ENCODE measurements at regions not wholly inside any gene's neighbourhood (a gene's known extent, or its start where the extent isn't known, plus 50 kb on each side); places are given as distances from the start of the nearest gene placed in this dataset.
A peak's percentile ranks its signal among the peaks of the same experiment; 100 is the strongest.

DNA sequence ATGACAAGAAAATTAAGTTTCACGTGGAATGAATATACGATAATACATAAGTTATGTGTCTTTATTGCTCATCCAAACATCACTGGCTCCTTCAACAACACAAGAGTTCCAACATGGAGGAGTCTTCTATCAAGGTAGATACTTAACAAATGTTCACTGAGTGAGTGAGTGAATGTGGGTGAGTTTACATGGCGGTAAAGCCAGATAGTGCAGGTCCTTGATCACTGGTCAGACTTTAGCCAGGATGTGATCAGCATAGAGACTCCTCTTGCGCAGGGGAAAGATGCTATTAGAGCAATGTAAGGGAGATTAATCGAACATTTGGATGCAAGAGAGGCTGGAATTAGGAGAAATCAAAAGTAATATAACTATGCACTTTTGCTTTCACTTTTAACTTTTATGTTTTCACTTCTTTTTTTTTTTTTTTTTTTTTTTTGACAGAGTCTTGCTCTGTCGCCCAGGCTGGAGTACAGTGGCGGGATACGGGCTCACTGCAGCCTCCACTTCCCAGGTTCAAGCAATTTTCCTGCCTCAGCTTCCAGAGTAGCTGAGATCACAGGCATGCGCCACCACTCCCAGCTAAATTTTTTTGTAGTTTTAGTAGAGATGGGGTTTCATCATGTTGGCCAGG, 249.0 kb upstream of the ID2 start:
- no peak for DNase-seq (ENCODE audit: low read depth)

DNA sequence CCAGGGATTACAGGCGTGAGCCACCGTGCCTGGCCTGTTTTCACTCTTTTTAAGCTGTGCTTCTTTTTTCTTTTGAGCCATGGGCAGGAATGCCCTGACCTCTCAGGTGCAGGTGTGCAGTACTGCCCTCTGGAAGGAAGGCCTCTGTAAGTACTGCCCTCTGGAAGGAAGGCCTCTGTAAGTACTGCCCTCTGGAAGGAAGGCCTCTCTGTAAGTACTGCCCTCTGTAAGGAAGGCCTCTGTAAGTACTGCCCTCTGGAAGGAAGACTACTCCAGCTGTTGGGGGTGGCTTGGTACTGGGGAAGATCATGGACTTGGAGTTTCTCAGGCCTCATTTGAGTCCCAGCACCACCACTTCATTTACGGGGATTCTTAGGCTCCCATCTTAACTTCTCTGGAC, 248.5 kb upstream of the ID2 start:
- no peak for DNase-seq (ENCODE audit: low read depth)

DNA sequence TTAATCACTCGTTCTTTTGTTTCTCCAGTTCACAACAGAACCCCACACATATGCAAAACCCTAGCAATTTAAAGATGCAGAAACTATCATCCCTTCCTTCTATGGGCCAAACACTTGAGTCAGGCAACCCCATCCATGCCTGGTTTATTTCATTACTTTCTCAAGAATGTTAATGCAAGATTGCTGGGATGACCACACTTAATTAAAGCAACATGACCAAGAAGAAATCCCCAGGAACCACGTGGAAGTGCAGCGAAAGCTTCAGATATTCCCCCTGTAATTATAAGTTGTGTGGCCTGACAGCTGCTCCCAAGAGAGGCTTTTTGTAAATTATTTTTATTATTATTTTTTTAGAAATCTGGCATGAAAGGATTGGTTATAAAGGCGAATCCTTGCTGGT, 246.2 kb upstream of the ID2 start:
- DNase-seq (ENCODE audit: low read depth): no peak

DNA sequence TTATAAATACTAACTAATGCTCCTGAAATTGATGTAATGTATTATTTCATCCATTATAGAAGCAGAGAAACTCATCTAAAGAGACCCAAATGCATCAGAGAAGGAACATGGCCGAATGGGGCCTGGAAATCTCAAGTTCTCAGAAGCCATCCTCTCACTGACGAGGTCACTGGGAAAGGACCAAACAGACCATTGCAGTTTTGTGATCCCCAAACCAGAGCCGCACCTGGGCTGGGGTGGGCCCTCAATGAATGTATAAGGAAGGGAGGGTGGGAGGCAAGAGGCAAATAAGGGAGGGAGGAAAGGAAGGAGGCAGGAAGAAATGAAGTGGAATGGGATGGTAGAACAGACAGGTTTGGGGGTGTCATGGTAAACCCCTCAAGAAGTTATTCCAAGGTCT, 245.3 kb upstream of the ID2 start:
- no peak for DNase-seq (ENCODE audit: low read depth)

DNA sequence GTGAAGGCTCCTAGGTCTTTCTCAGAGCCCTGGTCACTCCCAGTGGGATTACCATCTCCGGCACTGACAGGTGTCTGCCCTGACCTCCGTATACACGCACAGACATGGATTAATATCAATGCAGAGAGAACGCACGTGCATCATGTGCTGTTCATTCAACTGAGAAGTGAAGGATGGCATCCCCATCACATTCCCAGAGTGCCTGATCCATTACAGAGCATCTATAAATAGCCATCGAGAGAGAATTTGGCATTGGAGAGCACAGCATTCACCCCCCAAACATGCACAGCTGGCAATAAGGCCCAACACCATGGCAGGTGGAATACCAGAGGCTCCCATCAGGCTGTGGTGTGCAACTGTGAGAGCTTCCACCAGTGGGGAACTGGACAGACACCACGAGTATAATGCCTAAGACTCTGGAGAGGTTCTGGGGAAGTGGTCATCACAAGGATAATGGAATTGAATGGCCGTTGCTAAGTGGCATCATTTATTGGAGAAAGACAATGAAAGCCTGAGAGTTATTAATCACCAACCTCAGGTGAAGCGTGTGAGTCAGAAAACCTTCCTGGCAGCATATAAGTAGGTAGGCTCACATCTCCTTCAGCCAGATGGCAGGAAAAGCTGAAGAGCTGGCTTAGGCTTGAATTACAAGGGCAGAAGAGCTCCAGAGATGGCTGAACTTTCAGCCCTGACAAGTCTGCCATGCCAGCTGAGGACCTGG, 244.5 kb upstream of the ID2 start:
- no peak for DNase-seq (ENCODE audit: low read depth)

DNA sequence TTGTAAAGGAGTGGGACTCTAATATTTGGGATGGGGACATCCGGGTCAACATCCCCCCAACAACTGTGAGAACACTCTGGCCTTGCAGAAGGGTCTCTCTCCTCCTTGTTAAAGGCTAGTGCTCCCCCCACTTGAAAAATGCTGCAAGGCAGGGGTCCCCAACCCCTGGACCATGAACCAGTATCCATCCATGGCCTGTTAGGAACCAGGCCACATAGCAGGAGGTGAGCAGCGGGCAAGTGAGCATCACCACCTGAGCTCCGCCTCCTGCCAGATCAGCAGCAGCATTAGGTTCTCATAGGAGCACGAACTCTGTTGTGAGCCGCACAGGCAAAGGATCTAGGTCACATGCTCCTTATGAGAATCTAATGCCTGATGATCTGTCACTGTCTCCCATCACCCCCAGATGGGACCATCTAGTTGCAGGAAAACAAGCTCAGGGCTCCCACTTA, 243.9 kb upstream of the ID2 start:
- DNase-seq (ENCODE audit: low read depth): no peak

DNA sequence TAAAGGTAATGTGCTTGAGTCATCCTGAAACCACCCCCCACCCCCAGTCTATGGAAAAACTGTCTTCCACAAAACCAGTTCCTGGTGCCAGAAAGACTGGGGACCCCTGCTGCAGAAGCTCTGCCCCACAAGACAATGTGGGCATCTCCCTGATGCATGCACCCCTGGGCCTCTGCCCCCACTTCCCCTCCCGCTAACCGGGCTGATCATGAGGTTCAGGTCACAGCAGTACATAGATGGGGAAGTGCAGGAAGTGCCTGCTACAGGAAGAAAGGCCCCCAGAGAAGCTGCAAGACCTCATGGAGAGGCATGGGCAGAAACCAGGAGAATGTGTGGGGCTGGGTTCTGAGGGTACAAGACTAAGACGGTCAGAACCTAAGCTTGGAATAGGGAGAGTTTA, 243.4 kb upstream of the ID2 start:
- DNase-seq (ENCODE audit: low read depth): no peak

DNA sequence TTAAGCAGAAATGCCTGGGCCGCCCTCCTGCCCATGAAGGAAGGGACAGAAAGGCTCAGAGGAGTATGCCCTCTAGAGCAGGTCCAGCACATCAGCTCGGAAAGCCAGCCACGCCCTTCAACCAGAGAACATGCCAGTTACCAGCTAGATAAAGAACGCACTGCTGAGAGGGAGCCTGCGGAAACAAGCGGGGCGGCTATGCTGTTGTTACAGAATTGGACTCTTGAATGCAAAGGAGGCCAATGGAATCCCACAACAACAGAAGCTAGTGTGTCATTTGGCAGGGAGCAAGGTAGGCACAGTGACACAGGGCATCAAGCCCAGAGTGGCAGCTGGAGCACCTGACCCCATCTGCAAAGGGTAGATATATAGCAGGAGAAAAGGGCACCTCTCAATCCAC, 242.9 kb upstream of the ID2 start:
- DNase-seq (ENCODE audit: low read depth): no peak

DNA sequence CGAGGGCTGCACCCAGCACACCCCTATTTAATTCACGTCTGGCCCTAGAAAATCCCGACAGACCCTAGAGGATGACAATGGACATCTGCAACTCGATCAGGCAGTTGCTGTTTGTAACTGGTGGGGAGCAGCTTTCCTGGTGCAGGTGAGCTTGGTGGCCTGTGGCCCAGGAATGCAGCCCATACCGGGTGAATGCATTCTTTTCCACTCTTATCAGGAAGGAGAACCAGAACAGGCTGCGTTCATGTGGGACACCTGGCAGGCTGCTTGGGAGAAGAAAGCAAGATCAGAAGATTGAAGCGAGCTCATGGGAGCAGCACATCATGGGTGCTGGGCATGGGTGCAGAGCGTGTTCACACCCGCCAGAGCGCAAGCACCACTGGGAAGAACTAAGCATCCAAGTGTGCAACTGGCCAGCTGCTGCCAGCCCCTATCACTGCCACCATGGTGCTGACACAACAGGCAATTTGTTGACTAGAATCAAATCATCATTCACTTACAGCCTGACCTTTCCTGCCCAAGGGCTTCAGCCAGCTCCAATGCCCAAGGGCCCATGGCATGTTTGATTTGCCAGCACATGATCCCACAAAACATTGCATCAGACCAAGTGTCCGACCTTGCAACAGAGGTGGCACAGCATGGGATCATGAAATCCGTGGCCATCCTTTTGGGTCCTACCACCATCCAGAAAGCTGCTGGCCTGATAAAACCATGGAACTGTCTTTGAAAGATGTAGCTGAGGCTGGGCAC, 241.7 kb upstream of the ID2 start:
- DNase-seq (ENCODE audit: low read depth): no peak

DNA sequence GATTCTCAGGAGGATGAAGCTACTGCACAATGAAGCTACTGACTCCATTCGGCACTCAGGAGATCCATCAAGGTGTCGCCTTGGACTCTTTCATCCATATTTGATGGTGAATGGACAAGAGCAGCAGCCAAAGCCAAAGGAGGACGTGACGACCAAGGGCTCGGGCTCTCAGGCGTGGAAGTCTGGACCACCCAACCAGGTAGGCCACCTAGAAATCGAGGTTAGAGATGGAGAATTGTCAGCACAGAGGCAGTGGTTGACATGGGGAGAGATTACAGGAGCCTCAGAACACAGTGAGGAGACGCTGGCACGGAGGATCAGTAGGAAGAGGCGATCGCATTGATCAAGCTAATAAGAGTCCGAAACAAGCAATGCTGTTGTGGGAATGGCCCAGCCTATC, 240.5 kb upstream of the ID2 start:
- DNase-seq (ENCODE audit: low read depth): no peak

DNA sequence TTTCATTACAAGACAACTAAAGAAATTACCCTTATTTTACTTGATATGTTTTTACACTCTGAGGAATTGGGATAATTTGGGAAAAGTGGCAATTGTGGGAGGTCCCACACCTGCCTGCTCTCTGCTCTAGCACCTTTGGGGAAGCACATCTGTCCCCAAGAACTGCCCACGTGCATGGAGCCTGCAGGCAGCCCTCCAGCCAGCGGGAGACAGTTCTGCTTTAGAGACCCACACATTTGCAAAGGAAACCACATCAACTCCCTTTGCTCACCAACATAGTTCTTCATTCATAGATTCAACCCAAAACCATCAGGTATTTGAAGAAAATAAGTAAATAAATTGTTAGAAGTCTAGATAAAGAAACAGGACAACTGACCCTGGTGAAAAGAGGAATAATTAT, 239.9 kb upstream of the ID2 start:
- no peak for DNase-seq (ENCODE audit: low read depth)

DNA sequence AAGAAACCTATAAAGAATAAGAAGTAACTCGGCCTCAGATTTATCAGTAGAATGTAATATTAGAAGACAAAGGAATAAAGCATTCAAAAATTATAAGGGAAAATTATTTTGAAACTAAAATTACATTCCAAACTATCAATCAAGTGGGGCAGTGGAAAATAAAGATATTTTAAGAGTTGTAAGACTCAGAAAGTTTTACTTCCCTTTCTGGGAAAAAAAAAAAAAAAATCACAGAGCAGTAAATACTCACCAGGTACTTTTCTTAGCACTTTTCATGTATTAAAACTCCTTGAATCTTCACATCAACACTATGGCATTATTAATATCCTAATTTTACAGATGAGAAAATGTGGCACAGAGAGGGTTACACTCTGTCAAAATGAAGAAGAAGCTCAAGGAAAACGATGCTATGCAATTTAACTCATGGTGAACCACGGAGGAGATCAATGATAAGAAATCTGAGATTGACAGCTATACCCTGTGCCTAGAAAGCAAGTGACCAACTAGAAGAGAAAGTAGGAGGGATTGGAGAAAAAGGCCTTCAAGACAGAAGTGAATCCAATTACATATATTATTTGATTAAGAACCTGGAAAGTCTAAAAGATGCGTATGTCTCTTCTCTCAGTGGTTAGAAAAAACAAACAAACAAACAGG, 238.9 kb upstream of the ID2 start:
- DNase-seq (ENCODE audit: low read depth): no peak

DNA sequence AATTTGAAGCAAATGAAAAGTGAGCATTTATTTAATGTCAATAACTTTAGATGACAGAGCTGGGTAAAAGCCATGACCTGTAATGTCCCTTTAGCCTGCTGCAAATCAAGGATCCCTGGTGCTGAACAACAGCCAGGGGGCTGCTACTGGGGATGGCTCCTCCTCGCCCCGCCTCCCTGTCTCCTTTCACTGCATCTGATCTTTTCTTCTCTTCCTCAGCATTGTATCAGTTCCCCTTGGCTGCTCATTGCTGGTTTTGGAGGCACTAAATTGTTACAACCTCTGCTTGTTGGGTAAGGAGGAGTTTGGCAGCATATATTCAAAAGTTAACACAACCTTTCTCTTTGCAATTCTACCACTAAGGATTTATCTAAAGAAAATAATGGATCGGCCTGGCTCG, 236.3 kb upstream of the ID2 start:
- DNase-seq (ENCODE audit: low read depth): no peak

DNA sequence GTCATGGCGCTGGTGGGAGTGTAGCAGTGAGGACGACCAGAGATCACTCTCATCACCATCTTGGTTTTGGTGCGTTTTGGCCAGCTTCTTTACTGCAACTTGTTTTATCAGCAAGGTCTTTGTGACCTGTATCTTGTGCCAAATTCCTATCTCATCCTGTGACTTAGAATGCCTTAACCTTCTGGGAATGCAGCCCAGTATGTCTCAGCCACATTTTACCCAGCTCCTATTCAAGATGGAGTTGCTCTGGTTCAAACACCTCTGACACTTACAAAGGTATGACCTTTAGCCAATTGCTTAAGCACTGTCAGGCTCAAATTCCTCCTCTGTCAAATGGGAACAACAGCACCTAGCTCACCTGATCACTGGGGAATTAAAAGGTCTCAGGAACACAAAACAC, 235.1 kb upstream of the ID2 start:
- DNase-seq (ENCODE audit: low read depth): peak; percentile 32

DNA sequence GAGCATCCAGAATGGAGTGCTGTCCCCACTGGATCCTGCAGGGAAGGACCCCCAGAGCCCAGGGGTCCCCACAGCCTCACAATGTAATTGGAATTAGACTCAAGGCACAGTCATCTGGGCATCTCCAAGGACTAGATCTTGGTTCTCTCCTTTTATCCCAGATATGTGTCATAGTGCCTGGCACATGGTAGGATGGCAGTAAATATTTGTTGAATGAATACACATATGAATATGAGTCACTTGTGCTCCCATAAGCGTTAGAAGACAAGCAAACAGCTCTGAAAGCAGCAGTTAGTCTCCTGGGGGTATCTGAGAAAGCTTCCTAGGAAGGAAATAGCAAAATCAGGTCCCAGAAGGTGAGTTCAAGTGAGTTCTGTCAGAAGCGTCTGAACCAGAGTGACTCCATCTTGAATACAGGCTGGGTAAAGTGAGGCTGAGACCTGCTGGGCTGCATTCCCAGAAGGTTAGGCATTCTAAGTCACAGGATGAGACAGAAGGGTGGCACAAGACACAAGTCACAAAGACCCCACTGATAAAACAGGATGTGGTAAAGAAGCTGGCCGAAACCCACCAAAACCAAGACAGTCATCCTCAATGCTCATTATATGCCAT, 234.1 kb upstream of the ID2 start:
- peak; percentile 75 for DNase-seq (ENCODE audit: low read depth)

DNA sequence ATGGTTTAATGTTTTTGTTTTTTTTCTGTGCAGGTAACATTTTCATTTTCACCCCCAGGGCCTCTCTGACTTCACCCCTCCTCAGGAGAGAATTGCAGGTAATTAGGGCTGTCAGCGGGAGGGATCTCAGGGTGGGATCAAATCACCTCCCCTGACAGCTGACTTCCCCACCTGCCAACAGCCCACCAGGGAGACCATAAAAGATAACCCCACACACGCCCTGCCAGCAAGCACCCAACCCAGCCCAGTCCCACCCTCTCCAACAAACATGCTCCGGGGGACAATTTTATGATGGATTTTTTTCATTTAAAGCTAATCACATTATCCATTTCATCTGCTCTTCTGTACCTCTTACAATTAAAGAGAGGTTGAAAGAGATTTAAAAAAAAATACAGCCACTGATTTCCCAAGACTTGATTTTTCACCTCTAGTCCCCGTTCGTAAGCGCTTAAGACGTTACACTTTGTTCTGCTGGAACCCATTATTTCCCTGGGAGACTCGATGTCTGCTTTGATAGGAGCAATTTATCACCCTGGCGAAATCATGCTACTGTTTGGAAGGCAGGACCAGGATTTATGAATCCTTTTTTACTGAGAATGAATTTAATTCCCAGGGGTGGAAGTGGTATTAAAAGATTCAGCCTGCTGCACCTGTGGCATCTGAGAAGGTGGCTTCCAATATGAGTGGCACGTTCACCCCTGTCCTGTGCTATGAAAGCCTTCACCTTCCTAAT, 232.9 kb upstream of the ID2 start:
- no peak for DNase-seq (ENCODE audit: low read depth)

DNA sequence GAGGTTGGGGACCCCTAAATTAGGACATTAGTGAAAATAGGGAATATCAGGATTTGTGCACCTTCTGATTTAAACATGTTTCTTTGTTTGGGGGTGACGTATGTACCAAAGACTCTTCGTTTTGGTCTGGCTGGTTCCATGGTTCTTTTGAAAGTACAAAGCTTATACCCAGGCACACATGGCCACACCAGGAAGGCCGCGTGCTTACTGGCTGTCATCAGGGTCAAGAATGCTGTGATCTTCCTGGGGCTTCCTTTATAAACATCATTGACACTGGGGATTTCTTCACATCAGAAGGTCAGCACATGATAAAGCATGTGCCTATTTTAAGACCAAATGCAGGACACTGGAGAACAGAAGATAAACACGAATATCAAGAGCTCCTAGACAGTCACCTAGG, 230.6 kb upstream of the ID2 start:
- DNase-seq (ENCODE audit: low read depth): no peak

DNA sequence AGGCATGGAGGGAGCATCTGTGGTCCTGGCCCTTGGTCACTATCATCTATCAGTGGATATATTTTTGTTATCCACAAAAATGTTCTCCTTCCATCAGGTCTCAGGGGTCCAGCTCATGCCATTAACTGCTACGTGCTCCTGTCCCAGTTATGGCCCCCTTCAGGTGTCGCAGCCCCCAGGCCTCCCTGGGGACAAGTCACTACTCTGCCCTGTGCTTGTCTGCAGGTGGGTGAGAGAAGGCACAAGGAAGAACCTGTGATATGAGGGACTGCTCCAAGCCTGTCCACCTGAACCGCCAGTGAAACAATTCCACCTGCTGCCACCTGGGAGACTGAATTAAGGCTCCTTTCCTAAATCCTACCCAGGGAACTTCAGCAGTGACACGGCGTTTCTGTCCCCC, 229.6 kb upstream of the ID2 start:
- no peak for DNase-seq (ENCODE audit: low read depth)

DNA sequence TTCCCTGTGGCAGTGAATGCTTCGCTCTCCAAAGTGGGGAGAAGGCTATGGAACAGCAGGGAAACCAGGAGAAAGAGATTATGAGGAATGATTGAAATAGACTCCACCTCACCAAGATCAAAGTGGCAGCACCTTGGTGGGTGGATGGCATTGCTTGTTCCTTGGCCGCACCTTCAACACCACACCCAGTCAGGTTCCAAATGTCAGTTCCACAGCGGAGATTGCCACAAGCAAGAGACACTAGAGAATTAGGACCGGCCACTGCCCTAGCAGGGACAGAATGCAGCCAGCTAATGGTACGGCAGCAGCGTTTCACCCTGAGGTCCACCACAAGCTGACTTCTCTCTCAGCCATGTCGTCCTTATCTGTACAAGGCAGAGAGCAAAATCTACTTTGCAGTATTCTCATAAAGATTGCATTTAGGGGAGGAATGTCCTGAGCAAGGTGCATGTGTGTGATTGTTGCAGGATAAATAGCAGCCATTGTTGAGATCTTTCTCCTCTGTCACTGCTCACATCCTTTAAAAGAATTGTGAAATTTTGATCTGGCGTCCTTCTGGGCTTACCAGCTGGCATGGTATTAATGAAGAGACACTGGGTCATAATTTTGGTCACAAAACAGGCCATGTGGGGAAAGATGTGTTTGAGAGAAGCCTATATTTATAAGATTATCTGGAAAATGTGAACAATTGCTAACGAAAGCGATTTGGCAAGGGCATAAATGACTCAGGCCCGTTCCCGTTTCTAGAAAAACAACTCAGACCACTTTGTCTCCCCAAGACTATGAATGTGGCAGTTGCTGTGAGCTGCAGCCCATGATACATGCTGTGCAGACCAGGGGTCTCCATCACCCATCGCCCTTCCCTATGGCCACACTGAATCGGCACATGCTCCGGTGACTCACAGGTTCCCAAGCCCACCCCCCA, 228.6 kb upstream of the ID2 start:
- no peak for DNase-seq (ENCODE audit: low read depth)

DNA sequence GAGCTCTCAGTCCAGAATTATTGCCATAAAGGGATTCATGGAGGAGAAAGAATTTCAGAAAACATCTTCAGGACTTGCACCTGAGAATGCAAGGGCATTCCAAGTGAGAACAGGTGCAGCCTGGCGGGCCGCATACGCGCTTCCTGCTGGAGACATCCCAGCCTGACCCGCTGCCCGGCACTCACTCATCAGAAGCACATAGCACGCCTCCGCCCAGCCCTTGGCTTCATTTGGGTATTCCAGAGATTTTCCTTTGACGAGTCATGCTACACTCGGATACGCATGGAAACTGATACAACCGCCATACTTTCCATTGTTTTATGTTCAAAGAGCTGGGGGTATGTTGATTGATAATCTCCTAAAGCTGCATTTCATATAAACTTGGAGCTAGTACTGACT, 228.0 kb upstream of the ID2 start:
- DNase-seq (ENCODE audit: low read depth): no peak

Measured in HT1080 (cell line).